NB4 (cell line): ENCODE measurements at regions not wholly inside any gene's neighbourhood (a gene's known extent, or its start where the extent isn't known, plus 50 kb on each side); places are given as distances from the start of the nearest gene placed in this dataset.

Experiments
- DNase-seq: peaks from one replicate; pipeline ENCODE4 v3.0.0; 2010; ENCODE audit warnings: low read depth
- H3K4me3 ChIP-seq: one replicate; pipeline ENCODE4 v1.5.1; 2011; ENCODE audit warnings: mild to moderate bottlenecking, low read depth, low read length, moderate library complexity
- CTCF ChIP-seq: IDR thresholded peaks from one replicate; pipeline ENCODE4 v1.5.1; 2012; ENCODE audit warnings: low read depth, low read length
- MAX ChIP-seq: IDR thresholded peaks from 2 replicates; pipeline ENCODE4 v1.6.1; 2011; ENCODE audit warnings: low read depth, low read length
- MYC ChIP-seq: IDR thresholded peaks from 2 replicates; pipeline ENCODE4 v1.6.1; 2011; ENCODE audit warnings: low read depth, low read length
- POLR2A ChIP-seq: IDR thresholded peaks from 2 replicates; pipeline ENCODE4 v1.6.1; 2011; ENCODE audit warnings: mild to moderate bottlenecking; ENCODE audit not compliant: insufficient read length; ENCODE audit errors: extremely low read depth

- DNase-seq = no peak
- no peak overlapping the region for H3K4me3 ChIP-seq
- no peak for TF ChIP-seq MYC
- no peak for TF ChIP-seq POLR2A
- TF ChIP-seq CTCF = no peak
- TF ChIP-seq MAX = no peak
Observed at GRCh38 chr4:110924761-110925160, 301.9 kb upstream of the PITX2 start.

- H3K4me3 ChIP-seq = no peak overlapping the region
- TF ChIP-seq POLR2A (no peak), CTCF (no peak), MAX (no peak), MYC (no peak)
- no peak for DNase-seq
Observed at GRCh38 chr4:110926841-110927400, 304.0 kb upstream of the PITX2 start.

GRCh38 chr4:110933341-110933740 is 310.5 kb upstream of the PITX2 start:
- DNase-seq = no peak
- TF ChIP-seq CTCF (no peak), MAX (no peak), POLR2A (no peak), MYC (no peak)
- H3K4me3 ChIP-seq = no peak overlapping the region

GRCh38 chr4:110944501-110944900 is 321.6 kb upstream of the PITX2 start:
- TF ChIP-seq MAX = no peak
- TF ChIP-seq MYC = no peak
- no peak for TF ChIP-seq POLR2A
- TF ChIP-seq CTCF = no peak

GRCh38 chr4:110945600-110945999 is 322.7 kb upstream of the PITX2 start:
- H3K4me3 ChIP-seq = no peak overlapping the region
- TF ChIP-seq MAX (no peak), CTCF (no peak), MYC (no peak), POLR2A (no peak)
- no peak for DNase-seq

More at GRCh38 chr4:110944501-110944900, 321.6 kb upstream of the PITX2 start:
- no peak overlapping the region for H3K4me3 ChIP-seq
- no peak for DNase-seq

- TF ChIP-seq MAX (no peak), CTCF (no peak), POLR2A (no peak)
Observed at GRCh38 chr4:110949542-110949941, 326.7 kb upstream of the PITX2 start.

More at GRCh38 chr4:110949542-110949941, 326.7 kb upstream of the PITX2 start:
- no peak overlapping the region for H3K4me3 ChIP-seq
- DNase-seq = no peak
